ENCODE measurements at regions not wholly inside any gene's neighbourhood (a gene's known extent, or its start where the extent isn't known, plus 50 kb on each side); places are given as distances from the start of the nearest gene placed in this dataset.

- FAIRE-seq (no peak), DNase-seq (ENCODE audit: low read depth in 1 of 2, low spot score in 2 of 2) (no peak)
- no peak overlapping the region for H2AK5ac ChIP-seq (ENCODE audit: low read depth, low read length)
- H4K8ac ChIP-seq (ENCODE audit: extremely low read depth, insufficient read depth, low read length) = no peak overlapping the region
- H2BK12ac ChIP-seq (ENCODE audit: low read depth, low read length) = no peak overlapping the region
- H2BK20ac ChIP-seq (ENCODE audit: low read length) = no peak overlapping the region
- ChIA-PET POLR2A (ENCODE audit: partially characterized antibody) (no interaction called here), CTCF (ENCODE audit: partially characterized antibody) (interaction anchor here (1.2 to 1.7 kb wide), 3 partner anchors 136 to 313 kb away, joined by 4 to 6 read pairs (median 5); no protein-coding TSS in a partner anchor)
- no peak overlapping the region for H3K14ac ChIP-seq (ENCODE audit: insufficient read length)
- no peak overlapping the region for H3K9ac ChIP-seq (replicated peaks in 1 of 4; ENCODE audit: extremely low read depth in 1 of 4, low read depth in 3 of 4, low read length in 3 of 4)
- H3K23me2 ChIP-seq (ENCODE audit: low read depth, low read length) = peaks cover 5% of the 10 kb centered on the region; the same call in 1 of the 2 replicates
- no peak overlapping the region for H4K5ac ChIP-seq (ENCODE audit: insufficient read length, low read depth, low read length)
- no peaks in the 10 kb centered on the region for H3K79me2 ChIP-seq (ENCODE audit: control insufficient read depth in 1 of 2, insufficient read depth in 2 of 2, low read length in 2 of 2)
- no peaks in the 10 kb centered on the region for H3K27me3 ChIP-seq (replicated peaks in 1 of 4; ENCODE audit: control insufficient read depth in 3 of 4, extremely low read depth in 1 of 4, insufficient read depth in 3 of 4, low read length in 3 of 4)
- no peak overlapping the region for H3K27ac ChIP-seq (ENCODE audit: low read depth, low read length)
- no peak overlapping the region for H3K4ac ChIP-seq (replicated peaks; ENCODE audit: insufficient read length, low read depth, low read length)
- H2AFZ ChIP-seq (ENCODE audit: low read length) = no peak overlapping the region
- no peak overlapping the region for H3K4me2 ChIP-seq (ENCODE audit: insufficient read depth in 1 of 2, low read depth in 2 of 2, low read length in 2 of 2)
- H2BK15ac ChIP-seq (ENCODE audit: low read length) = no peak overlapping the region
- H4K20me1 ChIP-seq (replicated peaks in 1 of 2; ENCODE audit: control insufficient read depth in 1 of 2, insufficient read depth in 2 of 2, low read length in 2 of 2) = no peaks in the 10 kb centered on the region
- H2BK5ac ChIP-seq (ENCODE audit: low read depth, low read length) = no peak overlapping the region
- H3K79me1 ChIP-seq (ENCODE audit: low read depth, low read length) = no peaks in the 10 kb centered on the region
- H4K91ac ChIP-seq (replicated peaks; ENCODE audit: insufficient read length, low read length) = no peak overlapping the region
- no peak overlapping the region for H2BK120ac ChIP-seq (replicated peaks; ENCODE audit: low read depth, low read length)
- H3K18ac ChIP-seq (ENCODE audit: extremely low read depth, low read length) = no peak overlapping the region
- no peaks in the 10 kb centered on the region for H3K36me3 ChIP-seq (ENCODE audit: control insufficient read depth in 2 of 4, insufficient read depth in 4 of 4, low read length in 3 of 4)
- H3K56ac ChIP-seq (replicated peaks; ENCODE audit: insufficient read length, low read depth, low read length) = no peak overlapping the region
- H3K9me3 ChIP-seq (ENCODE audit: insufficient read depth in 2 of 2, low read depth in 1 of 2, low read length in 1 of 2) = no peaks in the 10 kb centered on the region
- no peak overlapping the region for H3K4me3 ChIP-seq (ENCODE audit: extremely low read depth in 1 of 4, insufficient read depth in 2 of 4, low read depth in 3 of 4, low read length in 4 of 4)
- 83% methylated on average over 3 of the region's 3 CpGs; no CpG with 5 or more reads in 1 of the 2 experiments for WGBS, 2 experiments (ENCODE audit: extremely low coverage in 1 of 2, insufficient coverage in 1 of 2, insufficient read length in 1 of 2, insufficient replicate concordance in 2 of 2, low coverage in 1 of 2, low lambda C conversion rate in 2 of 2, missing lambda C conversion rate in 1 of 2)
- no peak overlapping the region for H3K23ac ChIP-seq (ENCODE audit: insufficient read length)
- peaks cover 5 to 17% (median 7%) of the 10 kb centered on the region in 4 experiments; a peak in 6 of 7 replicates for H3K4me1 ChIP-seq (replicated peaks in 1 of 4; ENCODE audit: control insufficient read depth in 3 of 4, insufficient read depth in 4 of 4, low read length in 3 of 4)
- TF ChIP-seq CBX5 (IDR thresholded peaks at IDR 0.05; ENCODE audit: low read depth, low read length) (no peak), TAF1 (IDR thresholded peaks at IDR 0.05; ENCODE audit: low read depth, low read length) (no peak), NANOG (IDR thresholded peaks at IDR 0.05; ENCODE audit: insufficient read depth, low read depth, low read length, poor library complexity, severe bottlenecking) (no peak), SIN3A (conservative IDR thresholded peaks at IDR 0.05 in 1 of 2, IDR thresholded peaks at IDR 0.05 in 1 of 2; ENCODE audit: low read depth in 1 of 2, low read length in 2 of 2) (no peak), TAF7 (optimal IDR thresholded peaks at IDR 0.05; ENCODE audit: borderline replicate concordance, low read depth, low read length) (no peak), KDM4A (IDR thresholded peaks at IDR 0.05; ENCODE audit: low read depth, low read length, severe bottlenecking) (no peak), KDM1A (IDR thresholded peaks at IDR 0.05; ENCODE audit: borderline replicate concordance, low read length) (no peak), HDAC2 (IDR thresholded peaks at IDR 0.05; ENCODE audit: borderline replicate concordance in 1 of 2, low read depth in 2 of 2, low read length in 2 of 2) (no peak), BRCA1 (IDR thresholded peaks at IDR 0.05; ENCODE audit: low read depth, low read length) (no peak)
Observed at GRCh38 chr4:38491854-38492478, 172.0 kb upstream of the KLF3 start.
